ENCODE measurements at regions not wholly inside any gene's neighbourhood (a gene's known extent, or its start where the extent isn't known, plus 50 kb on each side); places are given as distances from the start of the nearest gene placed in this dataset.

DNA sequence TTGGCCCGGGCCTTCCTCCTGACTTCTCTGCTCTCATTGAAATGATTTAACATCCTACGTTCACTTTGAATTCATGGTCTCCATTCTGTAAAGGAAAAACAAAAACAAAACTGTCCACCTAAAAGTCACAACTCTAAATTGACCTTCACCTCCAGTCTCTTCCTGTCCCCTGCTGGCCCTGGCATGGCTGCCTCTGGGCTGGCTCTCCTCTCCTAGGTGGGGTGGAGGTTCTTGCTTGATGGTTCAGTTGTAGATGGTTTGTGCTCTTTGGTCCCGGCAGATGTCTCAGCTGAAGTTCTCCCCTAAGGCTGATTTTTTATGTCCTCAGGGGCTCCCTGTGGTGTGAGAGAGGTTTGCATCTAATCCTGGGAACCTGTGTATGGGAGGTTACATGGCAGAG is 121.1 kb downstream of the ACKR3 start:
- TF ChIP-seq, protein P1, sequence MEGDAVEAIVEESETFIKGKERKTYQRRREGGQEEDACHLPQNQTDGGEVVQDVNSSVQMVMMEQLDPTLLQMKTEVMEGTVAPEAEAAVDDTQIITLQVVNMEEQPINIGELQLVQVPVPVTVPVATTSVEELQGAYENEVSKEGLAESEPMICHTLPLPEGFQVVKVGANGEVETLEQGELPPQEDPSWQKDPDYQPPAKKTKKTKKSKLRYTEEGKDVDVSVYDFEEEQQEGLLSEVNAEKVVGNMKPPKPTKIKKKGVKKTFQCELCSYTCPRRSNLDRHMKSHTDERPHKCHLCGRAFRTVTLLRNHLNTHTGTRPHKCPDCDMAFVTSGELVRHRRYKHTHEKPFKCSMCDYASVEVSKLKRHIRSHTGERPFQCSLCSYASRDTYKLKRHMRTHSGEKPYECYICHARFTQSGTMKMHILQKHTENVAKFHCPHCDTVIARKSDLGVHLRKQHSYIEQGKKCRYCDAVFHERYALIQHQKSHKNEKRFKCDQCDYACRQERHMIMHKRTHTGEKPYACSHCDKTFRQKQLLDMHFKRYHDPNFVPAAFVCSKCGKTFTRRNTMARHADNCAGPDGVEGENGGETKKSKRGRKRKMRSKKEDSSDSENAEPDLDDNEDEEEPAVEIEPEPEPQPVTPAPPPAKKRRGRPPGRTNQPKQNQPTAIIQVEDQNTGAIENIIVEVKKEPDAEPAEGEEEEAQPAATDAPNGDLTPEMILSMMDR (IDR thresholded peaks at IDR 0.05) = no peak
- TF ChIP-seq POLR2A (IDR thresholded peaks at IDR 0.05) = no peak

Measured in body of pancreas (tissue), 4 donors.